BLaER1 (cell line): ENCODE measurements at regions not wholly inside any gene's neighbourhood (a gene's known extent, or its start where the extent isn't known, plus 50 kb on each side); places are given as distances from the start of the nearest gene placed in this dataset.
A peak's percentile ranks its signal among the peaks of the same experiment; 100 is the strongest.
"Not testable (repeated sequence)": the region's sequence is repeated elsewhere in the genome, so short reads cannot be mapped to it uniquely, and the experiment has no call there.

Experiments used
- H3K27ac ChIP-seq: shearing (Covaris generic); formaldehyde crosslinking; 2 replicates; pipeline ENCODE4 v1.8.1; 2022
- H3K27me3 ChIP-seq: shearing (Covaris generic); formaldehyde crosslinking; 2 replicates; pipeline ENCODE4 v1.8.1; 2022
- H3K36me3 ChIP-seq: shearing (Covaris generic); formaldehyde crosslinking; 2 replicates; pipeline ENCODE4 v1.8.1; 2022
- H3K4me1 ChIP-seq: shearing (Covaris generic); formaldehyde crosslinking; 2 replicates; pipeline ENCODE4 v1.8.1; 2022
- H3K4me2 ChIP-seq: shearing (Covaris generic); formaldehyde crosslinking; 2 replicates; pipeline ENCODE4 v1.8.1; 2022
- H3K4me3 ChIP-seq: shearing (Covaris generic); formaldehyde crosslinking; 2 replicates; pipeline ENCODE4 v1.8.1; 2022
- H3K9ac ChIP-seq: shearing (Covaris generic); formaldehyde crosslinking; 2 replicates; pipeline ENCODE4 v1.8.1; 2022
- H3K9me3 ChIP-seq: shearing (Covaris generic); formaldehyde crosslinking; 2 replicates; pipeline ENCODE4 v1.8.1; 2022
- H4K20me1 ChIP-seq: shearing (Covaris generic); formaldehyde crosslinking; 2 replicates; pipeline ENCODE4 v1.8.1; 2022
- Cebpa-rat ChIP-seq: shearing (Covaris generic); IDR thresholded peaks from 2 replicates; pipeline ENCODE4 v1.8.1; 2022

DNA sequence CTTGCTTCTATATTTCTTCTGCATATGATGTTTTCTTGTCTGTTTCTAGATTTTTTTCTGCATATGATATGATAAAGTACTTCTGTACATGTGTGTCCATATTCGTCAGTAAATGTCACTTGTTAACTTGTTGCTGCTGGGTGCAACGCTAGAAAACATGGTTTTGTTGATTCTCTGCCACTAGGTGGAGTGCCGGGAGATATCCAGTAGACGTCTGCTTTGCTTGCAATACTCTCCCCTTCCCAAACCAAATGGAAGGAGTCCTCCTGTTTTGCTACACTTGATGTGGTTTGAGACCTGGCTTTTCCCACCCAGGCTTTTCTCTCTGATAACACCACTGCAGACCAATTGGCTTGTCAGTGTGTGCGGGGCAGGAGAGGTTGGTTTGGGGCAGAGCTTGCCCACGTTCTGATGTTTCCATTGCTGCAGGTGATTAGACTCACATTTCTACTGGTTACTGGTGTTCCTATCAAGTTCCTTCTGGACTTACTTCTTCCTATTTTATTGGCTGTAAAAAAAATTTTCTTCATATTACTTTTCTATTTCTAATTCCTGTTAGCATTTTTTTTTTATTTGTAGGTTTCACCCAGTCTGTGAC, 900.0 kb upstream of the CDH10 start:
- Histone ChIP-seq H3K9me3 (no peaks in the 10 kb centered on the region), H3K4me3 (no peak overlapping the region), H3K36me3 (no peaks in the 10 kb centered on the region), H4K20me1 (no peaks in the 10 kb centered on the region), H3K9ac (no peak overlapping the region), H3K27ac (no peak overlapping the region), H3K27me3 (no peaks in the 10 kb centered on the region), H3K4me1 (no peaks in the 10 kb centered on the region), H3K4me2 (no peak overlapping the region)
- TF ChIP-seq Cebpa-rat = no peak

DNA sequence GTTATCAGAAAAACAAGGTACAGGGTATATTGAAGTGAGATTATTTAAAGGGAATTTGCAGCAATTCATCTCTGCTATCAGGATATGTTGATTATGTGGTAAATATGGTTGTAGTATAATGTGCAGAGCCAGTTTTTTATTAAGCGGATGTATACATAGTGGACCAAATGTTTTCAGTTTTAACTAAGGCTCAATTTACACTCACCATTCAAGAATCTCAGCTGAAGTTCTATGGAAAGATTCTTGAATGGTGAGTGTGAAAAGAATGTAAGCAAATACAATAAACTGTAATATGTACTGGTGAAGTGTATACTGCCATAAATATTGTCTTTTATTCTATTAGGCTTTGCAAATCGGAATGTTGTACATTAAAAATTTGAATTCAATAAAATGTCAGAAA, 895.9 kb upstream of the CDH10 start:
- Histone ChIP-seq H3K4me2 (no peak overlapping the region), H3K9me3 (no peaks in the 10 kb centered on the region), H3K9ac (no peak overlapping the region), H3K36me3 (no peaks in the 10 kb centered on the region), H3K4me3 (no peak overlapping the region), H3K27ac (no peak overlapping the region), H4K20me1 (no peaks in the 10 kb centered on the region), H3K27me3 (no peaks in the 10 kb centered on the region), H3K4me1 (no peaks in the 10 kb centered on the region)
- TF ChIP-seq Cebpa-rat = no peak

DNA sequence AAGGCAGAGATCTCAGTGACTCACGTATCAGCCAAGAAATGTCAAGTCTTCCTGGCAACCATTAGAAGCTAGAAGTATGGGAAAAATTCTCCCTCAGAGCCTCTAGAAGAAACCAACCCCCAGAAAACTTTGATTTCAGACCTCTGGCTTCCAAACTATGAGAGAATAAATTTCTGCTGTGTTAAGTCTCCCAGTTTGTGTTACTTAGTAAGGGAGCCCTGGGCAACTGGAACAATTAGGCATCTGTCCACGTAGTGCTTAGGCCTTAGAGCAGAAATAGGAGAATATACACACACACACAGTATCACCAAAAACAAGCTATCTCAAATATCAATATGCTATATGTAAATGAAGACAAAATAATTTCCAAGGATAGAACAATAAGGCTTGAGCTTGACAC, 894.8 kb upstream of the CDH10 start:
- H3K9ac ChIP-seq = no peak overlapping the region

DNA sequence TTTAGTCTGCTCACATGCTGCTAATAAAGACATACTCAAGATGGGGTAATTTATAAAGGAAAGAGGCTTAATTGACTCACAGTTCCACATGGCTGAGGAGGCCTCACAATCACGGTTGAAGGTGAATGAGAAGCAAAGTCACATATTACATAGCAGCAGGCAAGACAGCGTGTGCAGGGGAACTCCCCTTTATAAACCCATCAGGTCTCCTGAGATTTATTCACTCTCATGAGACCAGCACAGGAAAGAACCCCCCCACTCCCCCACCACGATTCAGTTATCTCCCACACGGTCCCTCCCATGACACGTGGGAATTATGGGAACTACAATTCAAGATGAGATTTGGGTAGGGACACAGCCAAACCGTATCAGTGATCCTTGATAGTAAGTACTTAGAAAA, 891.7 kb upstream of the CDH10 start:
- not testable (repeated sequence) for H3K9ac ChIP-seq, H3K9me3 ChIP-seq, H3K4me1 ChIP-seq, H3K27ac ChIP-seq, H3K36me3 ChIP-seq, H4K20me1 ChIP-seq, H3K4me3 ChIP-seq, H3K4me2 ChIP-seq, H3K27me3 ChIP-seq

More for the DNA sequence above, 894.8 kb upstream of the CDH10 start:
- no peak overlapping the region for H3K4me2 ChIP-seq
- no peak overlapping the region for H3K27ac ChIP-seq
- no peaks in the 10 kb centered on the region for H3K27me3 ChIP-seq
- no peaks in the 10 kb centered on the region for H3K9me3 ChIP-seq
- no peak overlapping the region for H3K4me3 ChIP-seq
- no peak for TF ChIP-seq Cebpa-rat
- H3K4me1 ChIP-seq = no peaks in the 10 kb centered on the region
- H4K20me1 ChIP-seq = no peaks in the 10 kb centered on the region
- H3K36me3 ChIP-seq = no peaks in the 10 kb centered on the region

DNA sequence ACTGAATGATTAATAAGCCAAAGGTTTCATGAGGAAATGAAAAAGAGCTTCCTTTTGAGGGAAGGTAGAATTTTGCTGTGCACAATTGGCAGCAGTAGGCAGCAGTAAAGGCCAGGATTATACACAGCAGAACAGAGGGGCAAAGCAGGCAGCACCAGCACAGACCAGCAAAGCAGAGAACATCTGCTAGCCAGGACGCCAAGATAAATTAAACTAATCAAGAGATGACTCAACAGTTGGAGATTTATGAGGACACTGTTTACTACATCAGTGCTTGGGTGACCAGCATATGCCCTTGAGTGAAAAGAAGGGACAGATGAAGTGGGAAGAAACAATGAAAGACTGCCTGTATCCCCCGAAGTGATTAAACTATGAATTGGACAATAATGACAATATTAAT, 871.4 kb upstream of the CDH10 start:
- no peak overlapping the region for H3K4me2 ChIP-seq
- TF ChIP-seq Cebpa-rat = no peak

DNA sequence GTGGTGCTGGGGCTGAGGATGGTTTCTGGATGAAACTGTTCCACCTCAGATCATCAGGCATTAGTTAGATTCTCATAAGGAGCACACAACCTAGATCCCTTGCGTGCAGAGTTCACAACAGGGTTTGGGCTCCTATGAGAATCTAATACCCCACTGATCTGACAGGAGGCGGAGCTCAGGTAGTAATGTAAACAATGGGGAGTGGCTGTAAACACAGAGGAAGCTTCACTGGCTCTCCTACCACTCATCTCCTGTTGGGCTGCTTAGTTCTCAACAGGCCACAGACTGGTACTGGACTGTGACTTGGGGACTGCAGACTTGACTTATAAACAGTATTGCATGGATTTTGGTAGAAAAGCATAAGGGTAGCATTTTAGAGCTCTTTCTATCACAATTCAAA, 870.7 kb upstream of the CDH10 start:
- TF ChIP-seq Cebpa-rat = no peak
- no peaks in the 10 kb centered on the region for H3K4me1 ChIP-seq
- no peak overlapping the region for H3K27ac ChIP-seq
- H3K9me3 ChIP-seq = no peaks in the 10 kb centered on the region
- no peaks in the 10 kb centered on the region for H3K27me3 ChIP-seq
- no peaks in the 10 kb centered on the region for H4K20me1 ChIP-seq
- H3K4me2 ChIP-seq = no peak overlapping the region
- no peaks in the 10 kb centered on the region for H3K36me3 ChIP-seq
- no peak overlapping the region for H3K4me3 ChIP-seq
- no peak overlapping the region for H3K9ac ChIP-seq

More for the DNA sequence above, 871.4 kb upstream of the CDH10 start:
- Histone ChIP-seq H3K27me3 (no peaks in the 10 kb centered on the region), H3K9me3 (no peaks in the 10 kb centered on the region), H3K27ac (no peak overlapping the region), H3K36me3 (no peaks in the 10 kb centered on the region), H3K9ac (no peak overlapping the region), H3K4me3 (no peak overlapping the region), H4K20me1 (no peaks in the 10 kb centered on the region), H3K4me1 (no peaks in the 10 kb centered on the region)

DNA sequence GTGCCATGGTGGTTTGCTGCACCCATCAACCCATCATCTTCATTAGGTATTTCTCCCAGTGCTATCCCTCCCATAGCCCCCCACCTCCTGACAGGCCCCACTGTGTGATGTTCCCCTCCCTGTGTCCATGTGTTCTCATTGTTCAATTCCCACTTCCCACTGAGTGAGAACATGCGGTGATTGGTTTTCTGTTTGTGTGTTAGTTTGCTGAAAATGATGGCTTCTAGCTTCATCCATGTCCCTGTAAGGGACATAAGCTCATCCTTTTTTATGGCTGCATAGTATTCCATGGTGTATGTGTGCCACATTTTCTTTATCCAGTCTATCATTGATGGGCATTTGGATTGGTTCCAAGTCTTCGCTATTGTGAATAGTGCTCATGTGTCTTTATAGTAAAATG, 865.9 kb upstream of the CDH10 start:
- not testable (repeated sequence) for H3K4me2 ChIP-seq, H3K27ac ChIP-seq, H3K9me3 ChIP-seq, H3K9ac ChIP-seq, H3K36me3 ChIP-seq, H3K4me3 ChIP-seq, H3K27me3 ChIP-seq, H4K20me1 ChIP-seq, H3K4me1 ChIP-seq

DNA sequence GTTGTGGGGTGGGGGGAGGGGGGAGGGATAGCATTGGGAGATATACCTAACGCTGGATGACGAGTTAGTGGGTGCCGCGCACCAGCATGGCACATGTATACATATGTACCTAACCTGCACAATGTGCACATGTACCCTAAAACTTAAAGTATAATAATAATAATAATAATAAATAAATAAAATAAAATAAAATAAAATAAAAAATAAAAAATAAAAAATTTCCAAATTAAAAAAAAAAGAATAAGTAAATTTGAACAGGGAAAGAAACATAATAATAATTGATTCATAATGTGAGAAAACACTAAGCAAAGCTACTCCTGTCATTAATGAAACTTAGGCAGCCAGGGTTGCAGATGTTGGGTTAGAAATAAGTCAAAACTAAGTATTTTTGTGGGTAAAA, 863.2 kb upstream of the CDH10 start:
- H3K27ac ChIP-seq, H3K9ac ChIP-seq, H4K20me1 ChIP-seq, H3K4me1 ChIP-seq, H3K36me3 ChIP-seq, H3K4me3 ChIP-seq, H3K27me3 ChIP-seq, H3K9me3 ChIP-seq, H3K4me2 ChIP-seq: not testable (repeated sequence)

DNA sequence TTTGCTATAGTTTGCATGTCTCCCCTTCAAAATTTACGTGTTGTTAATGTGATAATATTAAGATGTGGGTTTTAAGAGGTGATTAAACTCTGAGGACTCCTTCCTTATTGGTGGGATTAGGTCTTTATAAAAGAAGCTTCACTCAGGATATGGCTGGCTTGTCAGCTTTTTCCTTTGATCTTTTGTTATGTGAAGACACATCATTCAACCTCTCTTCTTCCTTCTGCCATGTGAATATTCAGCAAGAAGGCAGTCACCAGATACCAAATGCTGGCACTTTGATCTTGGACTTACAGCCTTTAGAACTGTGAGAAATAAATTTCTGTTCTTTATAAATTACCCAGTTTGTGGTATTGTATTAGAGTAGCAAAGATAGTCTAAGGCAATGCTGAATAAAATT, 855.9 kb upstream of the CDH10 start:
- Histone ChIP-seq H3K4me3 (no peak overlapping the region), H3K4me1 (no peaks in the 10 kb centered on the region), H3K27me3 (no peaks in the 10 kb centered on the region), H3K9ac (no peak overlapping the region), H3K36me3 (no peaks in the 10 kb centered on the region), H3K27ac (no peak overlapping the region), H3K9me3 (no peaks in the 10 kb centered on the region), H3K4me2 (no peak overlapping the region), H4K20me1 (no peaks in the 10 kb centered on the region)
- TF ChIP-seq Cebpa-rat = no peak

DNA sequence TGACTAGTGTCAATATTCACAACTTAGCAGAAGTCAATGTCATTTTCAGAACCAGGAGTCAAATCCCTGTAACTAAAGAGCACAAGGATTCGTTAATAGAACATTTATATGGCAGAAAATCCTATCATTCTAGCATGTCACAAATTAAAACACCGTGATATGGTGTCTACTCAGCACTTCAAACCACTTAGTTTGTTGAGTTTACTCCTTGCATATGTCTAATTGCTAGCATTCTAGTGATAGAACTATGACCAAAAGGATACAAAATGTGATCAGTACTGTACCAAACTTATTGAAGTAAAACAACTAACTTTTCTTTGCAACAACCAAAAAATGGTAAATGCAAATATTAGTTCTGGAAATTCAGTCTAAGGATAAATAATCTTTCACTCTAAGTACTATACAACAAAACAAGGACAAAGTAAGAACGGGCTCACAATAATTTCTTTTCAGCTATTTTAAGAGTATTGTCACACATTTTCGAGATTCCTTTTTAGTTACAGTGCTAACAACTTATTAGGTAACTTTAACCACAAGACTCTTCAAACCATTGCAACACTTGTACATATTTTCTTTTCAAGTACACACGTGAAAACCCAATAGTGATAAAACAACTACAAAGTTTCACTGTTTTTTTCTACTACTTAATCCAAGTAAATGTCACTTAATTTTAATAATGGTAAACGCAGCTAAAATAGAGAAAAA, 845.2 kb upstream of the CDH10 start:
- no peak overlapping the region for H3K9ac ChIP-seq
- H3K27me3 ChIP-seq = no peaks in the 10 kb centered on the region
- H3K4me2 ChIP-seq = no peak overlapping the region
- H3K9me3 ChIP-seq = no peaks in the 10 kb centered on the region
- peaks cover 9% of the 10 kb centered on the region for H3K4me1 ChIP-seq
- no peak overlapping the region for H3K4me3 ChIP-seq
- no peaks in the 10 kb centered on the region for H3K36me3 ChIP-seq
- H4K20me1 ChIP-seq = no peaks in the 10 kb centered on the region
- no peak overlapping the region for H3K27ac ChIP-seq
- TF ChIP-seq Cebpa-rat = no peak

DNA sequence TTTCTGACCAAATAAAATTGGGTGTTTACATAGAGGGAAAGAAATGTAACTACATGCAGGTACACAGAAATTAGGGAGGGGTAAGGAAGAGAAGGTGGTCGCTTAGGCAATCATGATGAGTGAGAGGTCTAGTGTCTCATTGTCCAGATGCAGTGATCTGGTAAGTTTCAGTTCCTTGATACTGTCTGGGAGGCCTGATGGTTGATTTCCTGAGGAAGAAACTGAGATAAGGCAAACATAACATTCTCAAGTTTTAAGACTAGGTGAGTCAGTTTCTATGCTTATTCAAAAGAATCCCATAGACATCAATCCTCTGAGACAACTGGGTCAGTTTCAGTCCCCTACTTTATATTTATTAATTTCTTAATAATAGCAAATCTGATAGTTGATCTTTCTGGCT, 843.3 kb upstream of the CDH10 start:
- Histone ChIP-seq H3K4me3 (no peak overlapping the region), H3K36me3 (no peaks in the 10 kb centered on the region), H3K4me1 (peaks cover 9% of the 10 kb centered on the region), H4K20me1 (no peaks in the 10 kb centered on the region), H3K9me3 (no peaks in the 10 kb centered on the region), H3K9ac (no peak overlapping the region), H3K27ac (no peak overlapping the region), H3K4me2 (peak overlapping the region; percentile 24), H3K27me3 (no peaks in the 10 kb centered on the region)
- no peak for TF ChIP-seq Cebpa-rat
